Endothelial cell of umbilical vein (primary cell): ENCODE measurements at regions not wholly inside any gene's neighbourhood (a gene's known extent, or its start where the extent isn't known, plus 50 kb on each side); places are given as distances from the start of the nearest gene placed in this dataset.

Experiments used
- BruUV-seq: library from RNA; stranded (reverse); fragments of 400-500 nt; replicated peaks from 2 replicates; lab custom pipeline; 2021; lab: Mats Ljungman, UMichigan
- CTCF ChIA-PET: fragments of 300-600, 350-600 bp; sonication (Branson Sonifier 250); formaldehyde crosslinking; loops from one replicate; lab custom pipeline; 2021; ENCODE audit warnings: antibody characterized with exemption, inconsistent platforms; lab: Charles Lee
- POLR2A ChIA-PET: fragments of 300-600, 350-600 bp; sonication (Branson Sonifier 250); formaldehyde crosslinking; loops from one replicate; lab custom pipeline; 2021; ENCODE audit warnings: antibody characterized with exemption, inconsistent platforms; lab: Charles Lee
- DNase-seq: peaks from one replicate; pipeline ENCODE4 v3.0.0-alpha.2; 2011; ENCODE audit warnings: low read depth, low spot score
- FAIRE-seq: peaks from 2 replicates; lab custom pipeline; 2011; peaks lifted over from hg19 to GRCh38; lab: Jason Lieb, UNC
- H2AFZ ChIP-seq: 2 replicates; pipeline ENCODE4 v1.6.0; 2012; ENCODE audit warnings: low read depth, low read length, control low read depth, inconsistent platforms
- H3K27ac ChIP-seq: 2 replicates; pipeline ENCODE4 v1.5.1; 2011; ENCODE audit warnings: low read depth, mild to moderate bottlenecking, control low read depth, low read length, moderate library complexity; ENCODE audit not compliant: insufficient read depth
- H3K27me3 ChIP-seq, 2 experiments: 2 replicates each; pipeline versions ENCODE4 v1.6.0 to v1.6.1; 2011; ENCODE audit warnings: low read length in 2 of 2, mixed read lengths in 1 of 2; ENCODE audit not compliant: control insufficient read depth in 2 of 2, insufficient read depth in 2 of 2
- H3K36me3 ChIP-seq, 2 experiments: 2 replicates in 1 of 2; 3 replicates in 1 of 2; pipeline ENCODE4 v1.5.1; 2011; ENCODE audit warnings: low read length in 2 of 2, mild to moderate bottlenecking in 1 of 2, moderate library complexity in 1 of 2; ENCODE audit not compliant: control insufficient read depth in 2 of 2, insufficient read depth in 2 of 2; ENCODE audit errors: extremely low read depth in 1 of 2
- H3K4me1 ChIP-seq: 3 replicates; pipeline ENCODE4 v1.5.1; 2011; ENCODE audit warnings: mild to moderate bottlenecking, low read length; ENCODE audit not compliant: control insufficient read depth, insufficient read depth; ENCODE audit errors: extremely low read depth
- H3K4me2 ChIP-seq: 2 replicates; pipeline ENCODE4 v1.6.1; 2011; ENCODE audit warnings: low read length, control low read depth, mixed read lengths; ENCODE audit not compliant: insufficient read depth
- H3K4me3 ChIP-seq, 3 experiments: fragments of 200-600 bp in 1 of 3; sonication (generic), shearing (Covaris generic) in 1 of 3; replicated peaks in 1 of 3; 2 replicates each; pipeline ENCODE4 v1.5.1; 2011 to 2016; ENCODE audit warnings: control low read depth in 3 of 3, low read length in 3 of 3, mild to moderate bottlenecking in 2 of 3, inconsistent platforms in 1 of 3, low read depth in 1 of 3, moderate library complexity in 1 of 3; ENCODE audit not compliant: insufficient read depth in 1 of 3
- H3K79me2 ChIP-seq: 2 replicates; pipeline ENCODE4 v1.6.0; 2012; ENCODE audit warnings: low read length, inconsistent platforms; ENCODE audit not compliant: control insufficient read depth, insufficient read depth
- H3K9ac ChIP-seq: replicated peaks from 2 replicates; pipeline ENCODE3; 2011; ENCODE audit warnings: low read length, control low read depth; ENCODE audit not compliant: insufficient read depth; ENCODE audit errors: extremely low read depth
- H3K9me1 ChIP-seq: replicated peaks from 3 replicates; pipeline ENCODE4 v1.6.0; 2011; ENCODE audit warnings: mild to moderate bottlenecking, low read length; ENCODE audit not compliant: control insufficient read depth, insufficient read depth; ENCODE audit errors: extremely low read depth
- H3K9me3 ChIP-seq: replicated peaks from 2 replicates; pipeline ENCODE4 v1.5.1; 2012; ENCODE audit warnings: low read length, inconsistent platforms; ENCODE audit not compliant: control insufficient read depth, insufficient read depth
- H4K20me1 ChIP-seq: replicated peaks from 2 replicates; pipeline ENCODE3; 2011; ENCODE audit warnings: mild to moderate bottlenecking, low read length; ENCODE audit not compliant: control insufficient read depth, insufficient read depth; ENCODE audit errors: extremely low read depth
- CTCF ChIP-seq, 2 donors: IDR thresholded peaks; 1 replicate in 1 of 2; 2 replicates in 1 of 2; pipeline ENCODE4 v1.5.1; 2011; ENCODE audit warnings: low read length in 2 of 2, mild to moderate bottlenecking in 2 of 2, moderate library complexity in 2 of 2, control low read depth in 1 of 2, inconsistent platforms in 1 of 2, low read depth in 1 of 2; ENCODE audit not compliant: insufficient read depth in 1 of 2; ENCODE audit errors: extremely low read depth in 1 of 2
- FOS ChIP-seq: IDR thresholded peaks from 2 replicates; pipeline ENCODE4 v1.6.1; 2011; ENCODE audit warnings: mild to moderate bottlenecking, low read length, moderate library complexity, borderline replicate concordance; ENCODE audit not compliant: insufficient read depth
- JUN ChIP-seq: IDR thresholded peaks from 2 replicates; pipeline ENCODE4 v1.6.1; 2011; ENCODE audit warnings: borderline replicate concordance, low read depth; ENCODE audit not compliant: insufficient read length, insufficient read depth
- MYC ChIP-seq: IDR thresholded peaks from one replicate; pipeline ENCODE4 v1.6.1; 2011; ENCODE audit warnings: mild to moderate bottlenecking, low read depth, low read length
- dilution Hi-C: fragments of 300-500 bp; cut with MboI; formaldehyde crosslinking; loops from one replicate; pipeline ENCODE4 v1.15.0; 2019; ENCODE audit warnings: low sequenced_read_pairs; ENCODE audit not compliant: extremely low pct_ligation_motif_present
- intact Hi-C: fragments of 100-400 bp; cut with micrococcal nuclease; formaldehyde crosslinking; loops from one replicate; pipeline ENCODE4 v1.10.0; 2022
- TF ChIP-seq, protein P1 (sequence below): IDR thresholded peaks from 2 replicates; pipeline ENCODE4 v1.6.1; 2011; ENCODE audit not compliant: insufficient read depth, insufficient read length

- dilution Hi-C loops, result no loop called here
- intact Hi-C loops, result no loop called here
- no TSS peak for BruUV-seq
Observed at GRCh38 chr11:116261606-116262005, 511.2 kb downstream of the BUD13 start.

More at GRCh38 chr11:116261606-116262005, 511.2 kb downstream of the BUD13 start:
- no peaks in the 10 kb centered on the region for H3K9me3 ChIP-seq
- no peaks in the 10 kb centered on the region for H3K79me2 ChIP-seq
- H3K27me3 ChIP-seq, result no peaks in the 10 kb centered on the region
- H3K4me2 ChIP-seq, result no peak overlapping the region
- POLR2A ChIA-PET, result no interaction called here
- H3K36me3 ChIP-seq, result no peaks in the 10 kb centered on the region
- no peak overlapping the region for H3K4me3 ChIP-seq
- no peak overlapping the region for H2AFZ ChIP-seq
- no peaks in the 10 kb centered on the region for H4K20me1 ChIP-seq
- CTCF ChIA-PET, result no interaction called here
- FAIRE-seq, result no peak
- H3K27ac ChIP-seq, result no peak overlapping the region
- H3K4me1 ChIP-seq, result no peaks in the 10 kb centered on the region
- H3K9me1 ChIP-seq, result no peaks in the 10 kb centered on the region
- no peak for TF ChIP-seq FOS
- TF ChIP-seq, protein P1, sequence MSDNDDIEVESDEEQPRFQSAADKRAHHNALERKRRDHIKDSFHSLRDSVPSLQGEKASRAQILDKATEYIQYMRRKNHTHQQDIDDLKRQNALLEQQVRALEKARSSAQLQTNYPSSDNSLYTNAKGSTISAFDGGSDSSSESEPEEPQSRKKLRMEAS, result no peak
- TF ChIP-seq JUN, result no peak
- no peak for TF ChIP-seq CTCF (IDR thresholded peaks at IDR 0.05; ENCODE audit: extremely low read depth in 1 of 2, insufficient read depth in 1 of 2, low read depth in 1 of 2, low read length in 2 of 2)
- TF ChIP-seq MYC, result no peak
- DNase-seq, result no peak
- H3K9ac ChIP-seq, result no peak overlapping the region
